Spinal cord (tissue), 9 donors: ENCODE measurements at regions not wholly inside any gene's neighbourhood (a gene's known extent, or its start where the extent isn't known, plus 50 kb on each side); places are given as distances from the start of the nearest gene placed in this dataset.
"Not testable (repeated sequence)": the region's sequence is repeated elsewhere in the genome, so short reads cannot be mapped to it uniquely, and the experiment has no call there.

Experiments used
- DNase-seq, 6 donors: peaks; one replicate each; pipeline versions ENCODE4 v3.0.0 to v3.0.0-alpha.2; 2013 to 2015; ENCODE audit warnings: low spot score in 6 of 6, low read depth in 4 of 6
- H3K27ac ChIP-seq: one replicate; pipeline ENCODE4 v1.5.1; 2013; ENCODE audit warnings: low read depth, low read length, control low read depth
- H3K27me3 ChIP-seq: one replicate; pipeline ENCODE4 v1.6.1; 2013; ENCODE audit warnings: low read length; ENCODE audit not compliant: control insufficient read depth, insufficient read depth
- H3K36me3 ChIP-seq: one replicate; pipeline ENCODE4 v1.6.1; 2013; ENCODE audit warnings: low read length; ENCODE audit not compliant: control insufficient read depth, insufficient read depth
- H3K4me1 ChIP-seq: one replicate; pipeline ENCODE4 v1.6.1; 2013; ENCODE audit warnings: low read length; ENCODE audit not compliant: control insufficient read depth, insufficient read depth
- H3K4me3 ChIP-seq: one replicate; pipeline ENCODE4 v1.5.1; 2013; ENCODE audit warnings: low read depth, low read length, control low read depth
- H3K9me3 ChIP-seq: one replicate; pipeline ENCODE4 v1.6.1; 2013; ENCODE audit warnings: low read length; ENCODE audit not compliant: control insufficient read depth, insufficient read depth
- WGBS: methylation state at CpG from one replicate; pipeline ENCODE4 v1.1.5; 2013; ENCODE audit warnings: missing lambda C conversion rate; ENCODE audit not compliant: insufficient coverage; 5-methylcytosine and 5-hydroxymethylcytosine counted together
- donor health status: healthy.

DNA sequence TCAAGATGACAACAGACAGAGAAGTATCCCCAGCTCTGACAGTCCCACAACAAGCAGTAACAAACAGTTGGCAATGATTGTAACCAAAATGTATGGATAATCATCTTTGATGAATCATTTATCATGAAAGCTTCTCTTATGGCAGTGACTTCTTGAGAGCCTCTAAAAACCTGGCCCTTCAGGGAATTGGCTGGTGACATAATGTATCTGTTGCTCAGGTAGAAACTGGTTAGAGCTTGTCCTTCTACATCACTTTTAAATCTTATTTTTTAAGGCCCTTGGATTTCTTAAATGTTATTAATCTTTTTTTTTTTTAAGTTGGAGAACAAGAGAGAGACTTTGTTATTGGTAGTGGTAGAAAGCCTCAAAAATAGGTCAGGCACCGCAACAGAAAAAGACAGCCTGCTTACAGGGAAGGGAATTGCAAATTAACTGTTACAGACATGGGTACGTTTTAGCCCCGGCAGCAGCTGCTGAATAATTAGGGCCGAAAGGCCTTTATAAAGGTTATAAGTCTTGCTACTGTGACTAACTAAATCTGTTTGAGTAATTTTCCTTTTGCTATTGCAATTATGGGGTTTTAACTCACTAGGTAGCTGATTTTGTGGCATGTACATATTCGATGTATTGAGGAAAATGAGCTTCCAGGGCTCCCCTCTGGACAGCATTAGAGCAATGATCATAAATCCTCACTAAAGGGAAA, 207.7 kb upstream of the LRRC4C start:
- H3K27me3 ChIP-seq = no peaks in the 10 kb centered on the region
- DNase-seq = peak in 1 of 6 donors; percentile 52
- no peaks in the 10 kb centered on the region for H3K36me3 ChIP-seq
- no peak overlapping the region for H3K4me3 ChIP-seq
- H3K4me1 ChIP-seq = no peaks in the 10 kb centered on the region
- H3K9me3 ChIP-seq = no peaks in the 10 kb centered on the region
- 22% methylated on average over 4 of the region's 5 CpGs for WGBS
- no peak overlapping the region for H3K27ac ChIP-seq

DNA sequence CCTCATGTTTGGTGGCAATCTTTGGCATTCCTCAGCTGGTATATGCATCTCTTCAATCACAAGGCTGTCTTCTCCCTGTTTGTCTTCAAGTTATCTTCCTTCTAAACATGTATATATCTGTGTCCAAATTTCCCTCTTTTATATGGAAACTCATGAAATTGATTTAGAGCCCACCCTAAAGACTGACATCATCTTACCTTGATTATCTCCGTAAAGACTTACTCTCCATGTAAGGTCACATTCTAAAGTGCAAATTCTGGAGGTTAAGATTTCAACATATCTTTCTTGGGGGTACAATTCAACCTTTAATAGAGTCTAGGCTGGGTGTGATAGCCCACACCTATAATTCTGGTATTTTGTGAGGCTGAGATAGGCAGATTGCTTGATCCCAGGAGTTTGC, 215.8 kb upstream of the LRRC4C start:
- no peak for DNase-seq
- Histone ChIP-seq H3K27ac (no peak overlapping the region), H3K4me1 (no peaks in the 10 kb centered on the region), H3K27me3 (no peaks in the 10 kb centered on the region), H3K4me3 (no peak overlapping the region), H3K36me3 (no peaks in the 10 kb centered on the region), H3K9me3 (no peaks in the 10 kb centered on the region)
- no CpG with 5 or more reads among the region's 1 CpG for WGBS

DNA sequence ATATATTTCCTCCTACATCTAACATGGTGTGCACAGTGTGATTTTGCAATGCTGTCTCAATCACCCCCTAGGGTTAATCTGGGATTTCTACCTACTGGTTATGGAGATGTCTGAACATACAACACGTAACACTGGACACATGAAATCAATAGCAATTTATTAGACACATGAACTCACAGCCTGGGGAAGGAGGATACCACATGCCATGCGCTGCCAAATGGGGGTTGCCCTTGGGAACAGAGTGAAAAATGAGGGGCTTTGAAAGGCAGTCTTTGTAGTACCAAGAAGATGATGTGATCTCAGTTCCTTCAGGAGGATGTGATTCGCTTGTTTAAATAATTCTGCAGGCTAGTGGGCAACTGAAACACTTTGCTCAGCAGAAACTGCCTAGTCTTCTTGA, 253.6 kb upstream of the LRRC4C start:
- Histone ChIP-seq H3K9me3 (no peaks in the 10 kb centered on the region), H3K4me1 (no peaks in the 10 kb centered on the region), H3K27me3 (no peaks in the 10 kb centered on the region), H3K36me3 (no peaks in the 10 kb centered on the region), H3K4me3 (no peak overlapping the region), H3K27ac (no peak overlapping the region)
- DNase-seq = peak in 1 of 6 donors; percentile 43
- WGBS = 70% methylated on average over 2 of the region's 3 CpGs

DNA sequence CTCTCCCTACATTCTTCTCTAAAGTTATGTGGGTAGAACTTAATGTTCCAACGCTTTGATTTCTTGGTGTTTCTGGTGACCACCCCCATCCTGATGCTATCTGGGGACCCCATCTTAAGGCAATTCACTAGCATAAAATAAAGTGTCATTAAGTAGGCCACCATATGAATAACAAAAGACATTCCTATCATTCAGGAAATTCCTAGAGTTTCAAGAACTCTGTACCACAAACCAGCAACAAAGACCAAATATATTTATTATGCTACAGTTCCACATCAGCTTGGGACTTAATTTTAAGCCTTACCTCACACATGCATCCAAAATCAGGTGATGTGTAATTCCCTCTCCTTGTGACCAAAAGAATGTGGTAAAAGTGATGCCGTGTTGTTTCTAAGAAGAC, 254.6 kb upstream of the LRRC4C start:
- no CpG with 5 or more reads among the region's 2 CpGs for WGBS
- Histone ChIP-seq H3K27me3 (no peaks in the 10 kb centered on the region), H3K27ac (no peak overlapping the region)

DNA sequence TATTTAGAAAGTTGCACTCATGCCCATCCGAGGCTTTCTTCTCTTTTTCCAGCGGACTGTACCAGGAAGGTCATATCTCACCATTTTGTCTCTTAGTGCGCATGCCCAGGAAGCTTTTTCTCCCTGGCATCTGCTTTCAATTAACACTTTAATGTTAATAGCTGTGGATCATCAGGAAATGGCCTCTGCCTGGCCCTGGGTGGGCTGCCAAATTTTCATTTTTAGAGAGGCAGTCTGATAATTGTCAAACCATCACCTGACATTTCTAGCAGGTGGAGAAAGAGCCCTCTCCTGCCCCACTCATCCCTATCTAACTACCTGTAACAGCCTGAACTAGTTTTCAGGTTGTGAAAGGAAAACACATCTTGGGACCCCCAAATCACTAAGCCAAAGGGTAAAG, 257.4 kb upstream of the LRRC4C start:
- H3K27me3 ChIP-seq = no peaks in the 10 kb centered on the region
- DNase-seq = no peak
- H3K4me3 ChIP-seq = no peak overlapping the region
- H3K36me3 ChIP-seq = no peaks in the 10 kb centered on the region
- no peaks in the 10 kb centered on the region for H3K9me3 ChIP-seq
- WGBS = 80% methylated on average over 1 of the region's 3 CpGs
- no peaks in the 10 kb centered on the region for H3K4me1 ChIP-seq
- no peak overlapping the region for H3K27ac ChIP-seq

More for the DNA sequence above, 254.6 kb upstream of the LRRC4C start:
- Histone ChIP-seq H3K36me3 (no peaks in the 10 kb centered on the region), H3K9me3 (no peaks in the 10 kb centered on the region), H3K4me3 (no peak overlapping the region), H3K4me1 (no peaks in the 10 kb centered on the region)
- DNase-seq = no peak

DNA sequence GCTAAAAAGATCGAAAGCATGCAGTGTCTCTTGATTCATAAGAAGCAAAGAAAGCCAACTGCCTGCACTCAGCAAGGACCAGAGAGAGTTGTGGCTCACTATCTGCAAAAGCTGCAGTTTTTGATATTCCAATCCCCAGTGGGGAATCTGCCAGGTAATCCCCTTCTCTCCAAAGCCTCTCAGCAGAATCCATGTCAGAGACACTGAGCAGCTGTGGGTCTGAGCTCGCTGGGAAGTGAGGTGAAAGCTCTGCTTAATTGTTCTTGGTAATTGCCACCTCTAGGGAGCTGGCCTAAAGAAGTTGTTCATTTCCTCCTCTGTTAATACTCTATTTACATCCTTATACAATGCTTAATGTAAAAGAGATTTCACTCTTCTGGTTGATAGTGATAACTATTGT, 261.3 kb upstream of the LRRC4C start:
- no peak for DNase-seq
- WGBS = 82% methylated on average over 1 of the region's 2 CpGs
- Histone ChIP-seq H3K9me3 (no peaks in the 10 kb centered on the region), H3K4me1 (no peaks in the 10 kb centered on the region), H3K27me3 (no peaks in the 10 kb centered on the region), H3K36me3 (no peaks in the 10 kb centered on the region), H3K4me3 (no peak overlapping the region), H3K27ac (no peak overlapping the region)

DNA sequence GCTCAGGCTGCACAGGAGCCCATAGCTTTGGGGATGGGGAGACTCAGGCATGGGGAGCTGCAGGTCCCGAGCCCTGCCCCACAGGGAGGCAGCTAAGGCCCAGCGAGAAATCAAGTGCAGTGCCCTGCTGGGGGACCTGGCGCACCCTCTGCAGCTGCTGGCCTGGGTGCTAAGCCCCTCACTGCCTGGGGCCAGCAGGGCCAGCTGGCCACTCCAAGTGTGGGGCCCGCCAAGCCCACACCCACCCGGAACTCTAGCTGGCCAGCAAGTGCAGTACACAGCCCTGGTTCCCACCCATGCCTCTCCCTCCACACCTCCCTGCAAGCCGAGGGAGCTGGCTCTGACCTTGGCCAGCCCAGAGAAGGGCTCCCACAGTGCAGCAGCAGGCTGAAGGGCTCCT, 268.7 kb upstream of the LRRC4C start:
- 85% methylated on average over 6 of the region's 6 CpGs for WGBS

DNA sequence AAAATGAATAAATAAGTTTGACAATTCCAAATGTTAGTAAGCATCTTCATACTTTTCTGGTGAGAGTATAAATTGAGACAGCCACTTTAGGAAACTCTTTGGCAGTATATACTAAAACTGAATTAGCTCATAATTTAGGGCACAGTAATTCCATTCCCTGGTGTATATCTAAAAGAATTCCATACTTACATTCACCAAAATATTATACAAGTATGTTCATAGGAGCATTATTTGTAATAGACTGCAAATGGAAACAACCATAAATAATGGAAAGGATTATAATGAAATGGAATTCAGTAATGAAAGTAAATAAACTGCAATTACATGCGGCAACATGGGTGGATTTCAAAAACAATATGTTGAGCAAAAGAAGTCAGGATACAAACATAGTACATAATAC, 315.8 kb upstream of the LRRC4C start:
- Histone ChIP-seq H3K4me1 (no peaks in the 10 kb centered on the region), H3K27me3 (no peaks in the 10 kb centered on the region), H3K4me3 (no peak overlapping the region), H3K36me3 (no peaks in the 10 kb centered on the region), H3K27ac (no peak overlapping the region), H3K9me3 (no peaks in the 10 kb centered on the region)
- DNase-seq = no peak
- no CpG with 5 or more reads among the region's 1 CpG for WGBS

More for the DNA sequence above, 268.7 kb upstream of the LRRC4C start:
- H3K4me3 ChIP-seq, H3K9me3 ChIP-seq, DNase-seq, H3K4me1 ChIP-seq, H3K36me3 ChIP-seq, H3K27me3 ChIP-seq, H3K27ac ChIP-seq: not testable (repeated sequence)

DNA sequence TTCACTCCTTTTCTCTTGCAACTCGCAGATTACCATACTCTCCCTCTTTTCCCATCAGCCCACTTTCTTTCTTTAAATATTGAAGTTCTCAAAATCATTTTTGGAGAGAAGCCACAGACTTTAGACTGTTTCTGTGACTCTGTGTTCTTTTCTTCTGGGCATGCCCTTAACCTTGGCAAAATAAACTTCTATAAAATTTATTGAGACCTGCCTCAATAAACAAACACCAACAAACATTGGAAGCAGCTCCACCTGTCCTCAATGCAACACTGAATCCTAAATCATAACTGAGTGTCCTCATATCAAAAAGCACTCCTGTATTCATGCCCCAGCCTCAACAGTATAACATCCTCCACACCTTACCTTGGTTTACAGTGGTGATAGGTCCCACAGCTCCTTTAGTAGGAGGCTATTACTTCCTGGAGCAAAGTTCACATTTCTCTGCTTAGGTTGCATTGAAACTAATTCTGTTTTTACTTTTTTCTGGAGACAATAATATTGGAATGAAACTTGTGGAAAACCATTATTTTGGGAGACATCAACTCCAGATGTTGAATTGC, 320.0 kb upstream of the LRRC4C start:
- DNase-seq = no peak
- 71% methylated on average over 1 of the region's 1 CpG for WGBS
- Histone ChIP-seq H3K27me3 (no peaks in the 10 kb centered on the region), H3K27ac (no peak overlapping the region), H3K9me3 (no peaks in the 10 kb centered on the region), H3K4me3 (no peak overlapping the region), H3K4me1 (no peaks in the 10 kb centered on the region), H3K36me3 (no peaks in the 10 kb centered on the region)

DNA sequence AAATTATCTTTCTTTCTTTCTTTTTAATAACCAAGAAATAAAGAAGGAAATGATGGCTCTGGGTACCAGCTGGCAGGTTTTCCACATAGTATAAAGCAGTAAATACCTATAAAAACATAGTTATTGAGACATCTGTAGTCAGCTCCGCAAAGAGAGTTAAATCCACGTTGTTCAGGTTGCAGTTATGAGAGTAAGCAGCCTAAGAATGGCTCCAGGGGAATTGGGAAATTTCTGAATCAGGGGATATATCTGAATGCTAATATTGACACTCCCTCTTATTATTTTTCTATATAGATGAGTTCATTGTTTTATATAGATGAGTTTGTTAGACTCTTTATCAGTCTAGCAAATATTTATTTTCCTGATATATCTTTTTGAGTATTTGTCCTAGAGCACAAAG, 322.0 kb upstream of the LRRC4C start:
- Histone ChIP-seq H3K27me3 (no peaks in the 10 kb centered on the region), H3K36me3 (no peaks in the 10 kb centered on the region), H3K27ac (no peak overlapping the region), H3K9me3 (no peaks in the 10 kb centered on the region), H3K4me1 (no peaks in the 10 kb centered on the region), H3K4me3 (no peak overlapping the region)
- DNase-seq = no peak
- WGBS = no CpG with 5 or more reads among the region's 2 CpGs
